ENCODE measurements at regions not wholly inside any gene's neighbourhood (a gene's known extent, or its start where the extent isn't known, plus 50 kb on each side); places are given as distances from the start of the nearest gene placed in this dataset.

- H2AK5ac ChIP-seq (ENCODE audit: low read depth, low read length) = no peak overlapping the region
- no peak overlapping the region for H2BK20ac ChIP-seq (ENCODE audit: low read depth, low read length)
- no peaks in the 10 kb centered on the region for H3K9me1 ChIP-seq (ENCODE audit: insufficient read depth, low read length)
- intact Hi-C loops (cut with micrococcal nuclease) = no loop called here
- H3K79me1 ChIP-seq (ENCODE audit: low read depth in 1 of 2, low read length in 2 of 2) = no peaks in the 10 kb centered on the region
- H3K9me3 ChIP-seq (ENCODE audit: control insufficient read depth, insufficient read depth, low read length) = peaks cover 5% of the 10 kb centered on the region; the same call in 1 of the 2 replicates
- no peak overlapping the region for H2BK15ac ChIP-seq (ENCODE audit: low read depth, low read length)
- in situ Hi-C loops (cut with MboI; ENCODE audit: low sequenced_read_pairs) = no loop called here
- no peak overlapping the region for H3K56ac ChIP-seq (ENCODE audit: extremely low read depth, insufficient read depth, low read length)
- H4K8ac ChIP-seq (ENCODE audit: low read depth in 2 of 2, low read length in 2 of 2) = no peak overlapping the region
- dilution Hi-C loops (cut with HindIII; ENCODE audit: low sequenced_read_pairs, unreplicated experiment) = no loop called here
- H4K5ac ChIP-seq (ENCODE audit: low read depth, low read length) = no peak overlapping the region
- no peak overlapping the region for H3K14ac ChIP-seq (replicated peaks; ENCODE audit: low read depth, low read length)
- DNase-seq (no peak), ATAC-seq (ENCODE audit: low read depth) (no peak)
- H3K18ac ChIP-seq (ENCODE audit: low read depth, low read length) = no peak overlapping the region
- ChIA-PET POLR2A (ENCODE audit: unreplicated experiment) (no interaction called here), CTCF (interaction anchor here (0.7 kb wide), 1 partner anchor 345 kb away, joined by 3 read pairs; no protein-coding TSS in a partner anchor)
- no peaks in the 10 kb centered on the region for H3K4me1 ChIP-seq (ENCODE audit: control insufficient read depth, insufficient read depth, low read length)
- H2AK9ac ChIP-seq (replicated peaks; ENCODE audit: low read depth, low read length, poor library complexity) = no peak overlapping the region
- no peak overlapping the region for H3K4me2 ChIP-seq (ENCODE audit: low read depth, low read length)
- no peak overlapping the region for H3K27ac ChIP-seq (ENCODE audit: insufficient read depth, low read length)
- no peaks in the 10 kb centered on the region for H4K20me1 ChIP-seq (ENCODE audit: insufficient read depth, low read length)
- no peak overlapping the region for H2BK120ac ChIP-seq (ENCODE audit: low read depth, low read length)
- H2BK5ac ChIP-seq (ENCODE audit: low read depth, low read length, poor library complexity, severe bottlenecking) = no peak overlapping the region
- no peak for TF ChIP-seq ELK1 (IDR thresholded peaks at IDR 0.05; ENCODE audit: borderline replicate concordance, low read depth, low read length)
- no peak for TF ChIP-seq USF2 (IDR thresholded peaks at IDR 0.05; ENCODE audit: low read depth, low read length)
- no peak for TF ChIP-seq BHLHE40 (IDR thresholded peaks at IDR 0.05; ENCODE audit: low read depth, low read length)
- TF ChIP-seq MXI1 (IDR thresholded peaks at IDR 0.05; ENCODE audit: borderline replicate concordance, low read depth, low read length) = no peak
- TF ChIP-seq, protein P1, sequence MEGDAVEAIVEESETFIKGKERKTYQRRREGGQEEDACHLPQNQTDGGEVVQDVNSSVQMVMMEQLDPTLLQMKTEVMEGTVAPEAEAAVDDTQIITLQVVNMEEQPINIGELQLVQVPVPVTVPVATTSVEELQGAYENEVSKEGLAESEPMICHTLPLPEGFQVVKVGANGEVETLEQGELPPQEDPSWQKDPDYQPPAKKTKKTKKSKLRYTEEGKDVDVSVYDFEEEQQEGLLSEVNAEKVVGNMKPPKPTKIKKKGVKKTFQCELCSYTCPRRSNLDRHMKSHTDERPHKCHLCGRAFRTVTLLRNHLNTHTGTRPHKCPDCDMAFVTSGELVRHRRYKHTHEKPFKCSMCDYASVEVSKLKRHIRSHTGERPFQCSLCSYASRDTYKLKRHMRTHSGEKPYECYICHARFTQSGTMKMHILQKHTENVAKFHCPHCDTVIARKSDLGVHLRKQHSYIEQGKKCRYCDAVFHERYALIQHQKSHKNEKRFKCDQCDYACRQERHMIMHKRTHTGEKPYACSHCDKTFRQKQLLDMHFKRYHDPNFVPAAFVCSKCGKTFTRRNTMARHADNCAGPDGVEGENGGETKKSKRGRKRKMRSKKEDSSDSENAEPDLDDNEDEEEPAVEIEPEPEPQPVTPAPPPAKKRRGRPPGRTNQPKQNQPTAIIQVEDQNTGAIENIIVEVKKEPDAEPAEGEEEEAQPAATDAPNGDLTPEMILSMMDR (conservative IDR thresholded peaks at IDR 0.05; ENCODE audit: low read depth, low read length) = no peak
- TF ChIP-seq POLR2A (IDR thresholded peaks at IDR 0.05; ENCODE audit: low read depth, low read length) = no peak
- no peak for TF ChIP-seq RFX5 (IDR thresholded peaks at IDR 0.05; ENCODE audit: low read depth, low read length)
- no peak for TF ChIP-seq FOS (IDR thresholded peaks at IDR 0.05; ENCODE audit: low read depth, low read length)
- TF ChIP-seq NFE2L2 (IDR thresholded peaks at IDR 0.05; ENCODE audit: low read depth, low read length) = no peak
- no peak for TF ChIP-seq SMC3 (IDR thresholded peaks at IDR 0.05; ENCODE audit: low read depth, low read length)
- TF ChIP-seq RCOR1 (IDR thresholded peaks at IDR 0.05; ENCODE audit: insufficient replicate concordance, low read length) = no peak
- no peak for TF ChIP-seq CHD1 (IDR thresholded peaks at IDR 0.05; ENCODE audit: low read depth, low read length)
- TF ChIP-seq CEBPB (IDR thresholded peaks at IDR 0.05; ENCODE audit: low read depth, low read length) = no peak
- TF ChIP-seq MAZ (IDR thresholded peaks at IDR 0.05; ENCODE audit: borderline replicate concordance, low read depth, low read length) = no peak
- no peak for TF ChIP-seq MAFK (IDR thresholded peaks at IDR 0.05; ENCODE audit: low read depth, low read length)
- TF ChIP-seq RAD21 (IDR thresholded peaks at IDR 0.05; ENCODE audit: low read length) = no peak
- H3K9ac ChIP-seq (ENCODE audit: low read depth, low read length) = no peak overlapping the region
- H3K27me3 ChIP-seq (ENCODE audit: control insufficient read depth, insufficient read depth, low read length) = no peaks in the 10 kb centered on the region; the same call in none of the 2 replicates
- H4K91ac ChIP-seq (ENCODE audit: insufficient read depth, low read depth, low read length) = no peak overlapping the region
- H3K4ac ChIP-seq (ENCODE audit: low read depth, low read length) = no peak overlapping the region
- no TSS peak for BruUV-seq (replicated peaks)
- H2AFZ ChIP-seq (replicated peaks; ENCODE audit: low read length, poor library complexity) = no peak overlapping the region
- no peak overlapping the region for H3K4me3 ChIP-seq (ENCODE audit: insufficient read depth, low read depth, low read length)
- 36% methylated on average over 1 of the region's 1 CpG; no CpG with 5 or more reads in 1 of the 2 experiments for WGBS, 2 experiments (ENCODE audit: extremely low coverage in 2 of 2, insufficient read length in 1 of 2)
- no peak overlapping the region for H3K23ac ChIP-seq (ENCODE audit: low read depth, low read length)
- no peaks in the 10 kb centered on the region for H3K36me3 ChIP-seq (ENCODE audit: control insufficient read depth, insufficient read depth, low read length)
Observed at GRCh38 chr6:137658287-137658686, 164.1 kb upstream of the OLIG3 start.
